ENCODE measurements at regions not wholly inside any gene's neighbourhood (a gene's known extent, or its start where the extent isn't known, plus 50 kb on each side); places are given as distances from the start of the nearest gene placed in this dataset.

- TF ChIP-seq JUND (IDR thresholded peaks at IDR 0.05; ENCODE audit: low read depth): no peak
- DNase-seq (ENCODE audit: low read depth in 1 of 2, low spot score in 1 of 2): no peak
- in situ Hi-C loops (cut with HindIII; ENCODE audit: low pct_unique_long_range_greater_than_20kb, low sequenced_read_pairs): no loop called here
These were observed 880.1 kb upstream of the FBXO33 start for GRCh38 chr14:40312296-40312695.

DNA sequence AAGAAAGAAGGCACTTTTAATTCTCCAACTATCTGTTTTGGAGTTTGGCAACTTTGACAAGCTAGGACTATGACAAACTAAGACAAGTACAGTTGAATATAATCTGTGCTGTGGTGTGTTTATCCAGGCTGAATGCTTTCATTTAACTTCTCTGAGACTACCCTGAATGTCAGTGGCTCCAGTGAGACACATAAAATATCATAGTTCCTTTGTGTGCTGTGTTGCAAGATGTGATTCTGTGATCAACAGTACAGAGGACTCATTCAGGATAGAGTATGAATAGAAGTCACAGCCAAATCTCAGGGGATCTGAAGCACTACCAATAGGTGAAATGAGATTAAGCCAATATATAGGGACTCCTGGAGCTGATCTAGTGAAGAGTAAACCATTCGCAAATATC, 876.9 kb upstream of the FBXO33 start:
- in situ Hi-C loops (cut with HindIII; ENCODE audit: low pct_unique_long_range_greater_than_20kb, low sequenced_read_pairs): no loop called here
- no peak for TF ChIP-seq JUND (IDR thresholded peaks at IDR 0.05; ENCODE audit: low read depth)

DNA sequence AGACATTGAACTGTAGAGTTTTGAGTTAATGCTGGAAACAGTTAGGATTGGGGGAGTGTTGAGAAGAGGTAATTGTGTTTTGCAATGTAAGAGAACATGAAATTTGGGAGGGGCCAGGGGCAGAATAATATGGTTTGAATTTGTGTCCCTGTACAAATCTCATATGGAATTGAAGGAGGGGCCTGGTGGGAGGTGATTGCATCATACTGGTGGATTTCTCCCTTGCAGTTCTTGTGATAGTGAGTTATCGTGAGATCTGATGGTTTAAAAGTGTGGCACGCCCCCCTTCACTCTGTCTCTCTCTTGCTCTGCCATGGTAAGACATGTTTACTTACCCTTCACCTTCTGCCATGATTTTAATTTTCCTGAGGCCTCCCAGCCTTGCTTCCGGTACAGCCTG, 876.0 kb upstream of the FBXO33 start:
- no peak for DNase-seq (ENCODE audit: low read depth in 1 of 2, low spot score in 1 of 2)
- TF ChIP-seq JUND (IDR thresholded peaks at IDR 0.05; ENCODE audit: low read depth): no peak
- in situ Hi-C loops (cut with HindIII; ENCODE audit: low pct_unique_long_range_greater_than_20kb, low sequenced_read_pairs): no loop called here

More for the DNA sequence above, 876.9 kb upstream of the FBXO33 start:
- DNase-seq (ENCODE audit: low read depth in 1 of 2, low spot score in 1 of 2): no peak

GRCh38 chr14:40296821-40297220, 864.6 kb upstream of the FBXO33 start:
- no peak for TF ChIP-seq JUND (IDR thresholded peaks at IDR 0.05; ENCODE audit: low read depth)
- DNase-seq (ENCODE audit: low read depth in 1 of 2, low spot score in 1 of 2): no peak
- in situ Hi-C loops (cut with HindIII; ENCODE audit: low pct_unique_long_range_greater_than_20kb, low sequenced_read_pairs): no loop called here

- no peak for TF ChIP-seq JUND (IDR thresholded peaks at IDR 0.05; ENCODE audit: low read depth)
- in situ Hi-C loops (cut with HindIII; ENCODE audit: low pct_unique_long_range_greater_than_20kb, low sequenced_read_pairs): no loop called here
- DNase-seq (ENCODE audit: low read depth in 1 of 2, low spot score in 1 of 2): no peak
These were observed 860.4 kb upstream of the FBXO33 start for GRCh38 chr14:40292664-40293063.

GRCh38 chr14:40282196-40282595, 850.0 kb upstream of the FBXO33 start:
- no peak for TF ChIP-seq JUND (IDR thresholded peaks at IDR 0.05; ENCODE audit: low read depth)
- in situ Hi-C loops (cut with HindIII; ENCODE audit: low pct_unique_long_range_greater_than_20kb, low sequenced_read_pairs): no loop called here
- DNase-seq (ENCODE audit: low read depth in 1 of 2, low spot score in 1 of 2): no peak

DNA sequence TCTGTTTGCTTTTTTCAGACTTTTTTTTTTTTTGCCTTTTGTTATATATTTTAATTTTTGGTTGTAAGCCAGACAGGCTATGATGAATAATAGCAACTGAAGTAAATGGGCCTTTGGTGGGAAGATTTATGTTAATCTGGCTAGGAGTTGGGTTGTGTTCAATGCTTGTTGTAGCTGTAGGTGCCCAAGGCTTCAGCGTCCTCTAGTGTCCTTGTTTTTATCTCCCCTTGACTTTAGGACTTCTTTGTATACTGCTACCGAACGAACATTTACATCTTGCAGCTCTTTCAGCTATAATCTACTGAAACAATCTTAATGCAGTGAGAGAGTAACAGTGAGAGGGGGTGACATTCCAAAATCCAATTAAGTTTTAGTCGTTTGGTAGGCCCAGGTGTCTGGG, 848.4 kb upstream of the FBXO33 start:
- DNase-seq (ENCODE audit: low read depth in 1 of 2, low spot score in 1 of 2): peak in 1 of 2 experiments; percentile 25
- in situ Hi-C loops (cut with HindIII; ENCODE audit: low pct_unique_long_range_greater_than_20kb, low sequenced_read_pairs): no loop called here
- no peak for TF ChIP-seq JUND (IDR thresholded peaks at IDR 0.05; ENCODE audit: low read depth)

GRCh38 chr14:40273417-40273816, 841.2 kb upstream of the FBXO33 start:
- TF ChIP-seq JUND (IDR thresholded peaks at IDR 0.05; ENCODE audit: low read depth): no peak
- in situ Hi-C loops (cut with HindIII; ENCODE audit: low pct_unique_long_range_greater_than_20kb, low sequenced_read_pairs): no loop called here
- DNase-seq (ENCODE audit: low read depth in 1 of 2, low spot score in 1 of 2): no peak

DNA sequence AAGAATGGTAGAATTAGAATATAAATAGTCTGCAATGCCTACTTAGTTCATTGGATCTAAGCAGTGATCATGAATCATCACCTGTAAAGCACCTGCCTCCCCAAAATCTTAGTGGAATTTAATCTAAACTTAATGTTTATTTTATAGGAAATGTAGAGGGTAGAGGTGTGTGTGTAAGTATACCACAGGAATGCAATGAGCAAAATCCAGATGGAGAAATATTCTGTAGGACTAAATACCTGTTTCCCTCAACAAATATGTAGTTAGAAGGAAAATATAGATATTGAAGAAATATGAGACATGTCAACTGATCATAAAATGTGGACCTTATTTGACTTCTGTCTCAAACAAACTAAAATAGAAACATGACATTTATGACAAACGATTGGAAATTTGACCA, 839.2 kb upstream of the FBXO33 start:
- in situ Hi-C loops (cut with HindIII; ENCODE audit: low pct_unique_long_range_greater_than_20kb, low sequenced_read_pairs): no loop called here
- peak in 1 of 2 experiments; percentile 70 for DNase-seq (ENCODE audit: low read depth in 1 of 2, low spot score in 1 of 2)
- peak; percentile 73 for TF ChIP-seq JUND (IDR thresholded peaks at IDR 0.05; ENCODE audit: low read depth)

GRCh38 chr14:40269436-40269835, 837.2 kb upstream of the FBXO33 start:
- in situ Hi-C loops (cut with HindIII; ENCODE audit: low pct_unique_long_range_greater_than_20kb, low sequenced_read_pairs): no loop called here
- TF ChIP-seq JUND (IDR thresholded peaks at IDR 0.05; ENCODE audit: low read depth): no peak
- no peak for DNase-seq (ENCODE audit: low read depth in 1 of 2, low spot score in 1 of 2)

- no peak for TF ChIP-seq JUND (IDR thresholded peaks at IDR 0.05; ENCODE audit: low read depth)
- in situ Hi-C loops (cut with HindIII; ENCODE audit: low pct_unique_long_range_greater_than_20kb, low sequenced_read_pairs): no loop called here
- DNase-seq (ENCODE audit: low read depth in 1 of 2, low spot score in 1 of 2): no peak
These were observed 836.0 kb upstream of the FBXO33 start for GRCh38 chr14:40268236-40268635.

GRCh38 chr14:40265096-40265495, 832.9 kb upstream of the FBXO33 start:
- no peak for TF ChIP-seq JUND (IDR thresholded peaks at IDR 0.05; ENCODE audit: low read depth)
- in situ Hi-C loops (cut with HindIII; ENCODE audit: low pct_unique_long_range_greater_than_20kb, low sequenced_read_pairs): no loop called here
- DNase-seq (ENCODE audit: low read depth in 1 of 2, low spot score in 1 of 2): no peak

DNA sequence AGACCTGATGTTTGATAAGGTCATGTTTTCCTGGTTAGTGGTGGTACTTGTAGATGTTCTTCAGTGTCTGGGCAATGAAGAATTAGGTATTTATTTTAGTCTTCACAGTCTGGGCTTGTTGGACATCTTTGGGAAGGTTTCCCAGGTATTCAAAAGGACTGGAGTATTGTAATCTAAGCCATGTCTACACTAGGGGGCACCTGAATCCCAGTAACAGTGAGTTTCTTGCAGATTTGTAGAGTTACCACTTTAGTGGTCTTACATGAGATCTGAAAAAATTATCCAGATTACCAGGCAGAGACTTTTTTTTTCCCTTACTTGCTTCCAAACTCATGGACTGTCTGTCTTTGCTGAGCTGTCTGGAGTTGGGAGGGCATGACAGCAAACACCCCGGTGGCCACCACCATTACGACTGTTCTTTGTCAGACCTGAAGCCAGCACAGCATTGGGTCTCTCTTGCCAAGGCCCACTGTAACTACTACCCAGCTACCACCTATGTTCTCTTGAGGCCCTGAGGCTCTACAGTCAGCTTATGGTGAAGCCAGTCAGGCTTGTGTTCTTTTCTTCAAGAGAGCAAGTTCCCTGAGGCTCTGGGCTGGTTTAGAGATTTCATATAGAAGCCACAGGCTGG, 820.7 kb upstream of the FBXO33 start:
- TF ChIP-seq JUND (IDR thresholded peaks at IDR 0.05; ENCODE audit: low read depth): no peak
- peak in 1 of 2 experiments; percentile 60 for DNase-seq (ENCODE audit: low read depth in 1 of 2, low spot score in 1 of 2)
- in situ Hi-C loops (cut with HindIII; ENCODE audit: low pct_unique_long_range_greater_than_20kb, low sequenced_read_pairs): no loop called here

DNA sequence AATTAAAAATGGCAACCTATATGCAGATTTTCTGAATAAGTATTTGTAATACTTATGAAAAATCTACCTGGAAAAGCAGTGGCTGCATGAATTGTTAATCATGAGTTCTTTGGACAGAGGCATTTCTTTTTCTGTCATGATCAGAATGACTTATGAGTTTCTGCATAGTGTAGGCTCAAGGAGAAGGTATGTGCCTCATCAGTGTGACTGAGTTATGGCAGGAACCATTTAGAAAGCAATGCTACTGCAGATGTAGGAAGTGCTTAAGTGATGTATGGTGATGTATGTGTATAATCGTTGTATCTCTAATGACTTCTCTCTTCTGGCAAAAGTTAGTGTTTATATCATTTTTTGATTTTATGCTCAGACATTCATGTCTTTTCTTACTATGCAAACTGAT, 816.4 kb upstream of the FBXO33 start:
- in situ Hi-C loops (cut with HindIII; ENCODE audit: low pct_unique_long_range_greater_than_20kb, low sequenced_read_pairs): no loop called here

More for the DNA sequence above, 816.4 kb upstream of the FBXO33 start:
- no peak for TF ChIP-seq JUND (IDR thresholded peaks at IDR 0.05; ENCODE audit: low read depth)
- no peak for DNase-seq (ENCODE audit: low read depth in 1 of 2, low spot score in 1 of 2)

Measured in T47D (cell line).